Colonic mucosa (tissue), 4 donors: ENCODE measurements at regions not wholly inside any gene's neighbourhood (a gene's known extent, or its start where the extent isn't known, plus 50 kb on each side); places are given as distances from the start of the nearest gene placed in this dataset.
"Not testable (repeated sequence)": the region's sequence is repeated elsewhere in the genome, so short reads cannot be mapped to it uniquely, and the experiment has no call there.

Source experiments
- DNase-seq: peaks from one replicate; pipeline ENCODE4 v3.0.0-alpha.2; 2020
- H3K27ac ChIP-seq: fragments of 200-600 bp; one replicate; pipeline ENCODE4 v1.8.0; 2021
- H3K27me3 ChIP-seq: fragments of 200-600 bp; one replicate; pipeline ENCODE4 v1.8.0; 2021
- H3K36me3 ChIP-seq: fragments of 200-600 bp; one replicate; pipeline ENCODE4 v1.8.0; 2021
- H3K4me1 ChIP-seq: fragments of 200-600 bp; one replicate; pipeline ENCODE4 v1.8.0; 2021; ENCODE audit warnings: mild to moderate bottlenecking
- H3K4me3 ChIP-seq: fragments of 200-600 bp; one replicate; pipeline ENCODE4 v1.8.0; 2021
- H3K9ac ChIP-seq, 2 donors: one replicate each; pipeline ENCODE4 v1.7.0; 2013; ENCODE audit warnings: control low read depth in 2 of 2, low read depth in 2 of 2, low read length in 2 of 2
- H3K9me3 ChIP-seq: fragments of 200-600 bp; one replicate; pipeline ENCODE4 v1.8.0; 2021
- CTCF ChIP-seq: fragments of 200-600 bp; IDR thresholded peaks from one replicate; pipeline ENCODE4 v1.8.0; 2022; ENCODE audit warnings: antibody characterized with exemption, mild to moderate bottlenecking
- intact Hi-C: fragments of 100-400 bp; cut with DNase I; formaldehyde crosslinking; loops from one replicate; pipeline ENCODE4 v1.14.1; 2022
- donor health status: healthy.
- donor health status: DM: no; HTN: no; CAD: no.
- donor health status: DM: no; HTN: no; CAD: no.

GRCh38 chr1:229147072-229147471 is 123.8 kb upstream of the RAB4A start:
- intact Hi-C loops = no loop called here
- Histone ChIP-seq H3K27ac (no peak overlapping the region), H3K36me3 (no peaks in the 10 kb centered on the region), H3K4me1 (no peaks in the 10 kb centered on the region), H3K9ac (no peak overlapping the region), H3K4me3 (no peak overlapping the region), H3K9me3 (no peaks in the 10 kb centered on the region), H3K27me3 (no peaks in the 10 kb centered on the region)
- no peak for DNase-seq
- TF ChIP-seq CTCF = no peak

GRCh38 chr1:229148041-229148671 is 122.8 kb upstream of the RAB4A start:
- TF ChIP-seq CTCF = no peak
- Histone ChIP-seq H3K9ac (no peak overlapping the region), H3K27ac (no peak overlapping the region), H3K9me3 (no peaks in the 10 kb centered on the region), H3K4me1 (no peaks in the 10 kb centered on the region), H3K27me3 (no peaks in the 10 kb centered on the region), H3K36me3 (no peaks in the 10 kb centered on the region), H3K4me3 (no peak overlapping the region)
- intact Hi-C loops = no loop called here
- DNase-seq = no peak

- H3K9ac ChIP-seq = no peak overlapping the region
- H3K4me1 ChIP-seq = no peaks in the 10 kb centered on the region
- intact Hi-C loops = no loop called here
- H3K27ac ChIP-seq = no peak overlapping the region
- H3K36me3 ChIP-seq = no peaks in the 10 kb centered on the region
- no peaks in the 10 kb centered on the region for H3K9me3 ChIP-seq
- no peaks in the 10 kb centered on the region for H3K27me3 ChIP-seq
- H3K4me3 ChIP-seq = no peak overlapping the region
- no peak for TF ChIP-seq CTCF
- DNase-seq = no peak
Observed at GRCh38 chr1:229148743-229149142, 122.2 kb upstream of the RAB4A start.

DNA sequence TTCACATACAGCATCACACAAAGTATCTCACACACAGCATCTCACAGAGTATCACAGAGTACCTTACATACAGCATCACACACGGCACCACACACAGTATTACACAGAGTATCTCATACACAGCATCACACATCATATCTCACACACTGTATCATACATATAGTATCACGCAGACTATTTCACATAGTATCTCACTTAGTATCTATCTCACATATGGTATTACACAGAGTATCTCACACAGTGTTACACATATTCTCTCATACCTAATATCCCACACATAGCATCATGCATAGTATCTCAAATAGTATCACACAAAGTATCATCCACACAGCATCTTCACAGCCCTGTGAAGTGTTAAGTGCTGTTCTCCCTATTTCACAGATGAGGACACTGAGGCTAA is 121.5 kb upstream of the RAB4A start:
- no peak for TF ChIP-seq CTCF
- Histone ChIP-seq H3K36me3 (no peaks in the 10 kb centered on the region), H3K27me3 (no peaks in the 10 kb centered on the region)

GRCh38 chr1:229150518-229150917 is 120.4 kb upstream of the RAB4A start:
- Histone ChIP-seq H3K9me3 (no peaks in the 10 kb centered on the region), H3K4me3 (no peak overlapping the region), H3K27ac (no peak overlapping the region), H3K27me3 (no peaks in the 10 kb centered on the region), H3K4me1 (no peaks in the 10 kb centered on the region), H3K9ac (no peak overlapping the region), H3K36me3 (no peaks in the 10 kb centered on the region)
- DNase-seq = no peak
- no peak for TF ChIP-seq CTCF
- intact Hi-C loops = loop anchor here (10.0 kb wide), 1 partner anchor 416 kb away; the partner anchor contains the start of gene RHOU

More for the DNA sequence above, 121.5 kb upstream of the RAB4A start:
- no peak overlapping the region for H3K27ac ChIP-seq
- H3K9me3 ChIP-seq = no peaks in the 10 kb centered on the region
- no peaks in the 10 kb centered on the region for H3K4me1 ChIP-seq
- no peak overlapping the region for H3K9ac ChIP-seq
- H3K4me3 ChIP-seq = no peak overlapping the region
- intact Hi-C loops = no loop called here
- no peak for DNase-seq

- not testable (repeated sequence) for H3K4me3 ChIP-seq, H3K4me1 ChIP-seq, H3K27ac ChIP-seq, H3K27me3 ChIP-seq, H3K9me3 ChIP-seq, H3K36me3 ChIP-seq, H3K9ac ChIP-seq, DNase-seq
- intact Hi-C loops = loop anchor here (10.0 kb wide), 1 partner anchor 417 kb away; the partner anchor contains the start of gene RHOU
Observed at GRCh38 chr1:229151412-229151811, 119.5 kb upstream of the RAB4A start.
